SK-N-SH (cell line): ENCODE measurements at regions not wholly inside any gene's neighbourhood (a gene's known extent, or its start where the extent isn't known, plus 50 kb on each side); places are given as distances from the start of the nearest gene placed in this dataset.

Source experiments
- CTCF ChIA-PET: fragments of 300-600, 350-600 bp; formaldehyde crosslinking; extraction: SDS; loops from one replicate; lab custom pipeline; 2021; lab: Yijun Ruan, JAX
- POLR2A ChIA-PET: fragments of 350-600 bp; sonication (Branson Sonifier 250); formaldehyde crosslinking; extraction: SDS; loops from one replicate; lab custom pipeline; 2020; ENCODE audit warnings: antibody characterized with exemption, inconsistent platforms; lab: Yijun Ruan, JAX
- DNase-seq: peaks from one replicate; pipeline ENCODE4 v3.0.0; 2012
- H2AFZ ChIP-seq: fragments of 200-600 bp; sonication (generic); 2 replicates; pipeline ENCODE4 v1.8.1; 2016; ENCODE audit warnings: antibody characterized with exemption, mild to moderate bottlenecking, low read depth
- H3F3A ChIP-seq: fragments of 200-600 bp; sonication (generic); replicated peaks from 2 replicates; pipeline ENCODE3; 2016; ENCODE audit warnings: antibody characterized with exemption, mild to moderate bottlenecking; ENCODE audit not compliant: insufficient read depth
- H3K27ac ChIP-seq, 2 experiments: fragments of 200-500 bp in 1 of 2; fragments of 200-600 bp in 1 of 2; sonication (Bioruptor generic) in 1 of 2; sonication (generic), shearing (Covaris generic) in 1 of 2; 2 replicates each; pipeline versions ENCODE4 v1.5.1 to v1.6.1; 2014 to 2016; ENCODE audit warnings: low read depth in 2 of 2, inconsistent platforms in 1 of 2, low read length in 1 of 2, mild to moderate bottlenecking in 1 of 2, mixed read lengths in 1 of 2
- H3K27me3 ChIP-seq: fragments of 200-600 bp; sonication (generic), shearing (Covaris generic); 2 replicates; pipeline ENCODE4 v1.6.1; 2016; ENCODE audit warnings: mixed run types; ENCODE audit not compliant: insufficient read depth
- H3K36me3 ChIP-seq, 2 experiments: fragments of 200-500 bp in 1 of 2; fragments of 200-600 bp in 1 of 2; sonication (Bioruptor generic) in 1 of 2; sonication (generic) in 1 of 2; replicated peaks in 1 of 2; 2 replicates each; pipeline versions ENCODE3 to v1.5.1; 2014 to 2016; ENCODE audit warnings: low read length in 1 of 2, mild to moderate bottlenecking in 1 of 2; ENCODE audit not compliant: insufficient read depth in 2 of 2, control insufficient read depth in 1 of 2
- H3K4me1 ChIP-seq, 2 experiments: fragments of 200-500 bp in 1 of 2; fragments of 200-600 bp in 1 of 2; sonication (Bioruptor generic) in 1 of 2; sonication (generic), shearing (Covaris generic) in 1 of 2; 2 replicates each; pipeline versions ENCODE4 v1.5.1 to v1.6.1; 2014 to 2016; ENCODE audit warnings: low read depth in 1 of 2, low read length in 1 of 2, mixed run types in 1 of 2; ENCODE audit not compliant: insufficient read depth in 2 of 2, control insufficient read depth in 1 of 2
- H3K4me2 ChIP-seq: fragments of 200-600 bp; sonication (generic), shearing (Covaris generic); 2 replicates; pipeline ENCODE4 v1.6.1; 2017; ENCODE audit warnings: mixed run types
- H3K4me3 ChIP-seq, 2 experiments: fragments of 200-500 bp in 1 of 2; fragments of 200-600 bp in 1 of 2; sonication (Bioruptor generic) in 1 of 2; sonication (generic), shearing (Covaris generic) in 1 of 2; 2 replicates each; pipeline versions ENCODE4 v1.5.1 to v1.8.1; 2014 to 2016; ENCODE audit warnings: low read depth in 2 of 2, inconsistent platforms in 1 of 2, low read length in 1 of 2, mild to moderate bottlenecking in 1 of 2, mixed read lengths in 1 of 2, moderate library complexity in 1 of 2
- H3K79me2 ChIP-seq: fragments of 200-600 bp; sonication (generic); 2 replicates; pipeline ENCODE4 v1.8.1; 2017; ENCODE audit warnings: mild to moderate bottlenecking; ENCODE audit not compliant: insufficient read depth
- H3K9ac ChIP-seq: fragments of 200-600 bp; sonication (generic); 2 replicates; pipeline ENCODE4 v1.6.1; 2017; ENCODE audit warnings: mixed run types
- H3K9me2 ChIP-seq: fragments of 200-600 bp; sonication (generic); 2 replicates; pipeline ENCODE4 v1.6.1; 2017; ENCODE audit warnings: mixed run types
- H3K9me3 ChIP-seq: fragments of 200-600 bp; sonication (generic); 2 replicates; pipeline ENCODE4 v1.6.1; 2017; ENCODE audit warnings: mixed run types, mild to moderate bottlenecking, moderate library complexity
- H4K20me1 ChIP-seq: fragments of 200-600 bp; sonication (generic); 2 replicates; pipeline ENCODE4 v1.6.1; 2017; ENCODE audit warnings: mild to moderate bottlenecking, mixed run types; ENCODE audit not compliant: insufficient read depth
- CHD2 ChIP-seq: fragments of 150-350 bp; IDR thresholded peaks from 2 replicates; pipeline ENCODE4 v1.6.1; 2018; ENCODE audit warnings: low read length; ENCODE audit not compliant: partially characterized antibody
- EZH2phosphoT487 ChIP-seq: fragments of 200-600 bp; sonication (generic); IDR thresholded peaks from 2 replicates; pipeline ENCODE4 v1.6.1; 2017; ENCODE audit warnings: low read depth, mixed run types, mild to moderate bottlenecking, antibody characterized with exemption, moderate library complexity, borderline replicate concordance
- FOXJ3 ChIP-seq: sonication (generic); formaldehyde crosslinking; IDR thresholded peaks from 2 replicates; pipeline ENCODE4 v1.5.1; 2020; ENCODE audit warnings: mild to moderate bottlenecking, missing genetic modification reagents
- FOXM1 ChIP-seq: IDR thresholded peaks from 2 replicates; pipeline ENCODE4 v1.4.0; 2012; ENCODE audit warnings: low read depth, mild to moderate bottlenecking
- JUND ChIP-seq: IDR thresholded peaks from 2 replicates; pipeline ENCODE4 v1.4.0; 2012
- MEF2A ChIP-seq: IDR thresholded peaks from 2 replicates; pipeline ENCODE4 v1.4.0; 2012; ENCODE audit warnings: low read depth, borderline replicate concordance
- NRF1 ChIP-seq: IDR thresholded peaks from 2 replicates; pipeline ENCODE4 v1.6.1; 2012; ENCODE audit warnings: low read depth, mild to moderate bottlenecking, low read length
- POLR2AphosphoS5 ChIP-seq: IDR thresholded peaks from 2 replicates; pipeline ENCODE4 v1.6.1; 2012; ENCODE audit warnings: low read depth, low read length
- RCOR1 ChIP-seq: fragments of 150-350 bp; IDR thresholded peaks from 2 replicates; pipeline ENCODE4 v1.6.1; 2017; ENCODE audit warnings: antibody characterized with exemption, low read length
- RFX5 ChIP-seq: IDR thresholded peaks from 2 replicates; pipeline ENCODE4 v1.6.1; 2012; ENCODE audit warnings: mild to moderate bottlenecking, improper control_type of control experiment, low read length
- RXRA ChIP-seq: IDR thresholded peaks from 2 replicates; pipeline ENCODE4 v1.4.0; 2012; ENCODE audit warnings: low read depth, mild to moderate bottlenecking, borderline replicate concordance
- SMC3 ChIP-seq: IDR thresholded peaks from 2 replicates; pipeline ENCODE4 v1.6.1; 2012; ENCODE audit warnings: low read depth, low read length, improper control_type of control experiment
- TCF12 ChIP-seq: IDR thresholded peaks from 2 replicates; pipeline ENCODE4 v1.4.0; 2012
- YY1 ChIP-seq: IDR thresholded peaks from 2 replicates; pipeline ENCODE4 v1.4.0; 2012; ENCODE audit warnings: low read depth, mild to moderate bottlenecking
- TF ChIP-seq, protein P1 (sequence below): IDR thresholded peaks from 2 replicates; pipeline ENCODE4 v1.4.0; 2012; ENCODE audit warnings: low read depth, borderline replicate concordance
- TF ChIP-seq, protein P2 (sequence below): IDR thresholded peaks from 2 replicates; pipeline ENCODE4 v1.4.0; 2012; ENCODE audit warnings: low read depth
- TF ChIP-seq, protein P3 (sequence below): IDR thresholded peaks from 2 replicates; pipeline ENCODE4 v1.6.1; 2012; ENCODE audit warnings: mild to moderate bottlenecking, low read depth, low read length, moderate library complexity
- TF ChIP-seq, protein P4 (sequence below): fragments of 200-600 bp; sonication (generic); IDR thresholded peaks from 2 replicates; pipeline ENCODE4 v1.6.1; 2017; ENCODE audit warnings: antibody characterized with exemption, mild to moderate bottlenecking, moderate library complexity
- TF ChIP-seq, protein P5 (sequence below): fragments of 150-350 bp; IDR thresholded peaks from 2 replicates; pipeline ENCODE4 v1.6.1; 2016; ENCODE audit warnings: mild to moderate bottlenecking, low read depth, low read length

DNA sequence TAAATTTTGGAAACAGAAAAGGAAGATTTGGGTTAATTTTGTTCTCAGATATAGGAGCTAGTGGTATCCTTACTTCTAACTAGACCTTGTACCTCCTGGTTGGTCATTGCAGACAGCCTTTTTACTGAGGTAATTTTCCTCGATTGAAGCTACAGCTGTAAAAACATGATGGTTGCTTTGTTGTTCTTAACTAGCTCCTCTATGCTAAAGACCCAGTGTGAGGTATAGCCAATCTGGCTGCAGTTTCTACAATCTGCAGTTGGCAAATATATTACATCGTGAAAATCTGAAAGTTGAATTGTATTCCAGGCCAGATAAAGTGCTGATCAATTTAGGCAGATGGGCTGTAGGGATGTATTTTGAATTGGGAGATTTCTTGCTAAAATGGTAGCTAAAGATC lies 116.5 kb downstream of the AASDHPPT start (continued):
- TF ChIP-seq, protein P1, sequence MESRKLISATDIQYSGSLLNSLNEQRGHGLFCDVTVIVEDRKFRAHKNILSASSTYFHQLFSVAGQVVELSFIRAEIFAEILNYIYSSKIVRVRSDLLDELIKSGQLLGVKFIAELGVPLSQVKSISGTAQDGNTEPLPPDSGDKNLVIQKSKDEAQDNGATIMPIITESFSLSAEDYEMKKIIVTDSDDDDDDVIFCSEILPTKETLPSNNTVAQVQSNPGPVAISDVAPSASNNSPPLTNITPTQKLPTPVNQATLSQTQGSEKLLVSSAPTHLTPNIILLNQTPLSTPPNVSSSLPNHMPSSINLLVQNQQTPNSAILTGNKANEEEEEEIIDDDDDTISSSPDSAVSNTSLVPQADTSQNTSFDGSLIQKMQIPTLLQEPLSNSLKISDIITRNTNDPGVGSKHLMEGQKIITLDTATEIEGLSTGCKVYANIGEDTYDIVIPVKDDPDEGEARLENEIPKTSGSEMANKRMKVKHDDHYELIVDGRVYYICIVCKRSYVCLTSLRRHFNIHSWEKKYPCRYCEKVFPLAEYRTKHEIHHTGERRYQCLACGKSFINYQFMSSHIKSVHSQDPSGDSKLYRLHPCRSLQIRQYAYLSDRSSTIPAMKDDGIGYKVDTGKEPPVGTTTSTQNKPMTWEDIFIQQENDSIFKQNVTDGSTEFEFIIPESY: no peak
- no peak for TF ChIP-seq RXRA
- TF ChIP-seq, protein P2, sequence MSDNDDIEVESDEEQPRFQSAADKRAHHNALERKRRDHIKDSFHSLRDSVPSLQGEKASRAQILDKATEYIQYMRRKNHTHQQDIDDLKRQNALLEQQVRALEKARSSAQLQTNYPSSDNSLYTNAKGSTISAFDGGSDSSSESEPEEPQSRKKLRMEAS: no peak
- TF ChIP-seq NRF1: no peak

DNA sequence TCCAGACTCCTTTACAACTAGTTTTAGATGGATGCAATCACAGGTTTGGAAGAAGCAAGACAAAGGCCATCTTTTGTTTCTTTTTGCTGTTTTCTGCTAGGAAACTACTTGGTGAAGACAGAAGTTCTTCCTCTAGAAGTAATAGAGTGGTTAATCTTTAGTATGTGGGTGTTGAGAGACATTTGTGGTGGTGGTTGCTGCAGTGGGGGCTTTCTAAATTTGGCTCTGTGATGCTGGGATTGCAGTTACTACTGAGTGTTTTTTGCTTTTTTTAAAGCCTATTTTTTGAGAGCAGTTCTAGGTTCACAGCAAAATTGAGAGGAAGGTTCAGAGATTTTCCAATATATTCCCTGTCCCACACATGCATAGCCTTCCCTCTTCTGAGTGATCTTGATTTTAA lies 120.0 kb downstream of the AASDHPPT start:
- no peaks in the 10 kb centered on the region; a peak in 2 of 4 replicates for H3K4me1 ChIP-seq
- no peaks in the 10 kb centered on the region for H3K9me3 ChIP-seq
- no peak for TF ChIP-seq FOXM1
- no peak for TF ChIP-seq RFX5
- TF ChIP-seq EZH2phosphoT487: no peak
- no peak for TF ChIP-seq JUND
- TF ChIP-seq YY1: no peak
- TF ChIP-seq MEF2A: no peak
- TF ChIP-seq POLR2AphosphoS5: no peak
- no peak for TF ChIP-seq TCF12
- no peak for TF ChIP-seq FOXJ3 (CRISPR knock-in tag)
- no peak for TF ChIP-seq SMC3
- no peak for TF ChIP-seq RCOR1
- TF ChIP-seq, protein P3, sequence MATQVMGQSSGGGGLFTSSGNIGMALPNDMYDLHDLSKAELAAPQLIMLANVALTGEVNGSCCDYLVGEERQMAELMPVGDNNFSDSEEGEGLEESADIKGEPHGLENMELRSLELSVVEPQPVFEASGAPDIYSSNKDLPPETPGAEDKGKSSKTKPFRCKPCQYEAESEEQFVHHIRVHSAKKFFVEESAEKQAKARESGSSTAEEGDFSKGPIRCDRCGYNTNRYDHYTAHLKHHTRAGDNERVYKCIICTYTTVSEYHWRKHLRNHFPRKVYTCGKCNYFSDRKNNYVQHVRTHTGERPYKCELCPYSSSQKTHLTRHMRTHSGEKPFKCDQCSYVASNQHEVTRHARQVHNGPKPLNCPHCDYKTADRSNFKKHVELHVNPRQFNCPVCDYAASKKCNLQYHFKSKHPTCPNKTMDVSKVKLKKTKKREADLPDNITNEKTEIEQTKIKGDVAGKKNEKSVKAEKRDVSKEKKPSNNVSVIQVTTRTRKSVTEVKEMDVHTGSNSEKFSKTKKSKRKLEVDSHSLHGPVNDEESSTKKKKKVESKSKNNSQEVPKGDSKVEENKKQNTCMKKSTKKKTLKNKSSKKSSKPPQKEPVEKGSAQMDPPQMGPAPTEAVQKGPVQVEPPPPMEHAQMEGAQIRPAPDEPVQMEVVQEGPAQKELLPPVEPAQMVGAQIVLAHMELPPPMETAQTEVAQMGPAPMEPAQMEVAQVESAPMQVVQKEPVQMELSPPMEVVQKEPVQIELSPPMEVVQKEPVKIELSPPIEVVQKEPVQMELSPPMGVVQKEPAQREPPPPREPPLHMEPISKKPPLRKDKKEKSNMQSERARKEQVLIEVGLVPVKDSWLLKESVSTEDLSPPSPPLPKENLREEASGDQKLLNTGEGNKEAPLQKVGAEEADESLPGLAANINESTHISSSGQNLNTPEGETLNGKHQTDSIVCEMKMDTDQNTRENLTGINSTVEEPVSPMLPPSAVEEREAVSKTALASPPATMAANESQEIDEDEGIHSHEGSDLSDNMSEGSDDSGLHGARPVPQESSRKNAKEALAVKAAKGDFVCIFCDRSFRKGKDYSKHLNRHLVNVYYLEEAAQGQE: no peak
- TF ChIP-seq, protein P2: no peak
- TF ChIP-seq, protein P4, sequence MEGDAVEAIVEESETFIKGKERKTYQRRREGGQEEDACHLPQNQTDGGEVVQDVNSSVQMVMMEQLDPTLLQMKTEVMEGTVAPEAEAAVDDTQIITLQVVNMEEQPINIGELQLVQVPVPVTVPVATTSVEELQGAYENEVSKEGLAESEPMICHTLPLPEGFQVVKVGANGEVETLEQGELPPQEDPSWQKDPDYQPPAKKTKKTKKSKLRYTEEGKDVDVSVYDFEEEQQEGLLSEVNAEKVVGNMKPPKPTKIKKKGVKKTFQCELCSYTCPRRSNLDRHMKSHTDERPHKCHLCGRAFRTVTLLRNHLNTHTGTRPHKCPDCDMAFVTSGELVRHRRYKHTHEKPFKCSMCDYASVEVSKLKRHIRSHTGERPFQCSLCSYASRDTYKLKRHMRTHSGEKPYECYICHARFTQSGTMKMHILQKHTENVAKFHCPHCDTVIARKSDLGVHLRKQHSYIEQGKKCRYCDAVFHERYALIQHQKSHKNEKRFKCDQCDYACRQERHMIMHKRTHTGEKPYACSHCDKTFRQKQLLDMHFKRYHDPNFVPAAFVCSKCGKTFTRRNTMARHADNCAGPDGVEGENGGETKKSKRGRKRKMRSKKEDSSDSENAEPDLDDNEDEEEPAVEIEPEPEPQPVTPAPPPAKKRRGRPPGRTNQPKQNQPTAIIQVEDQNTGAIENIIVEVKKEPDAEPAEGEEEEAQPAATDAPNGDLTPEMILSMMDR: no peak
- TF ChIP-seq CHD2: no peak
- TF ChIP-seq, protein P5, sequence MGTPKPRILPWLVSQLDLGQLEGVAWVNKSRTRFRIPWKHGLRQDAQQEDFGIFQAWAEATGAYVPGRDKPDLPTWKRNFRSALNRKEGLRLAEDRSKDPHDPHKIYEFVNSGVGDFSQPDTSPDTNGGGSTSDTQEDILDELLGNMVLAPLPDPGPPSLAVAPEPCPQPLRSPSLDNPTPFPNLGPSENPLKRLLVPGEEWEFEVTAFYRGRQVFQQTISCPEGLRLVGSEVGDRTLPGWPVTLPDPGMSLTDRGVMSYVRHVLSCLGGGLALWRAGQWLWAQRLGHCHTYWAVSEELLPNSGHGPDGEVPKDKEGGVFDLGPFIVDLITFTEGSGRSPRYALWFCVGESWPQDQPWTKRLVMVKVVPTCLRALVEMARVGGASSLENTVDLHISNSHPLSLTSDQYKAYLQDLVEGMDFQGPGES: no peak
- no peak overlapping the region for H3K4me2 ChIP-seq
- no peaks in the 10 kb centered on the region for H4K20me1 ChIP-seq
- no peaks in the 10 kb centered on the region for H3K36me3 ChIP-seq
- no peak overlapping the region for H2AFZ ChIP-seq
- no peak overlapping the region for H3K9ac ChIP-seq
- H3K27me3 ChIP-seq: no peaks in the 10 kb centered on the region
- no peaks in the 10 kb centered on the region for H3K79me2 ChIP-seq
- DNase-seq: no peak
- CTCF ChIA-PET: interaction anchor here (1.7 kb wide), 1 partner anchor 41 kb away, joined by 3 read pairs; no protein-coding TSS in a partner anchor
- no peak overlapping the region for H3K27ac ChIP-seq
- no peaks in the 10 kb centered on the region for H3K9me2 ChIP-seq
- H3K4me3 ChIP-seq: no peak overlapping the region
- POLR2A ChIA-PET: no interaction called here
- H3F3A ChIP-seq: no peaks in the 10 kb centered on the region
